Natural killer cell (primary cell): ENCODE measurements at regions not wholly inside any gene's neighbourhood (a gene's known extent, or its start where the extent isn't known, plus 50 kb on each side); places are given as distances from the start of the nearest gene placed in this dataset.
"Not testable (repeated sequence)": the region's sequence is repeated elsewhere in the genome, so short reads cannot be mapped to it uniquely, and the experiment has no call there.

Experiments used
- ATAC-seq, 3 donors: fragments of 150-1000 bp in 2 of 3; fragments of 200-7000 bp in 1 of 3; cut with Tn5 transposase; 1 replicate in 1 of 3; 2 replicates in 2 of 3; pipeline ENCODE4 v1.10.0; 2021; ENCODE audit warnings: mild to moderate bottlenecking in 2 of 3, moderate library complexity in 2 of 3
- DNase-seq, 2 donors: peaks; one replicate each; pipeline versions ENCODE4 v3.0.0 to v3.0.0-alpha.2; 2013 to 2021; ENCODE audit warnings: mixed read lengths in 1 of 2
- H3K27ac ChIP-seq: one replicate; pipeline ENCODE4 v1.5.1; 2013; ENCODE audit warnings: mild to moderate bottlenecking, low read length
- H3K27me3 ChIP-seq: one replicate; pipeline ENCODE4 v1.6.1; 2013; ENCODE audit warnings: low read length; ENCODE audit not compliant: control insufficient read depth, insufficient read depth
- H3K36me3 ChIP-seq: one replicate; pipeline ENCODE4 v1.6.1; 2013; ENCODE audit warnings: low read length; ENCODE audit not compliant: control insufficient read depth, insufficient read depth
- H3K4me1 ChIP-seq: one replicate; pipeline ENCODE4 v1.6.1; 2013; ENCODE audit warnings: low read length; ENCODE audit not compliant: control insufficient read depth, insufficient read depth
- H3K4me3 ChIP-seq: one replicate; pipeline ENCODE4 v1.5.1; 2013; ENCODE audit warnings: low read length
- H3K9me3 ChIP-seq: one replicate; pipeline ENCODE4 v1.6.1; 2013; ENCODE audit warnings: low read length; ENCODE audit not compliant: control insufficient read depth, insufficient read depth
- H3K27ac Mint-ChIP-seq, 2 donors: one replicate each; pipeline ENCODE4 v1.8.0; 2022; ENCODE audit warnings: mild to moderate bottlenecking in 2 of 2, mixed read lengths in 2 of 2, moderate library complexity in 1 of 2
- H3K27me3 Mint-ChIP-seq, 2 donors: one replicate each; pipeline ENCODE4 v1.8.0; 2022; ENCODE audit warnings: low read depth in 2 of 2, mixed read lengths in 2 of 2
- H3K36me3 Mint-ChIP-seq: one replicate; pipeline ENCODE4 v1.8.0; 2022; ENCODE audit warnings: mixed read lengths
- H3K4me1 Mint-ChIP-seq, 2 donors: one replicate each; pipeline ENCODE4 v1.8.0; 2022; ENCODE audit warnings: mixed read lengths in 2 of 2
- H3K4me3 Mint-ChIP-seq: one replicate; pipeline ENCODE4 v1.8.0; 2022; ENCODE audit warnings: mild to moderate bottlenecking, moderate library complexity, mixed read lengths
- H3K9me3 Mint-ChIP-seq, 2 donors: one replicate each; pipeline ENCODE4 v1.8.0; 2022; ENCODE audit warnings: mixed read lengths in 2 of 2
- WGBS: methylation state at CpG from one replicate; pipeline ENCODE4 v1.1.7; 2013; ENCODE audit warnings: missing lambda C conversion rate; ENCODE audit not compliant: insufficient coverage; 5-methylcytosine and 5-hydroxymethylcytosine counted together
- intact Hi-C: fragments of 100-400 bp; cut with micrococcal nuclease; formaldehyde crosslinking; loops from one replicate; pipeline ENCODE4 v1.14.2; 2022
- TF ChIP-seq, protein P1 (sequence below): fragments of 200-600 bp; IDR thresholded peaks from one replicate; pipeline ENCODE4 v1.8.0; 2022; ENCODE audit warnings: antibody characterized with exemption

DNA sequence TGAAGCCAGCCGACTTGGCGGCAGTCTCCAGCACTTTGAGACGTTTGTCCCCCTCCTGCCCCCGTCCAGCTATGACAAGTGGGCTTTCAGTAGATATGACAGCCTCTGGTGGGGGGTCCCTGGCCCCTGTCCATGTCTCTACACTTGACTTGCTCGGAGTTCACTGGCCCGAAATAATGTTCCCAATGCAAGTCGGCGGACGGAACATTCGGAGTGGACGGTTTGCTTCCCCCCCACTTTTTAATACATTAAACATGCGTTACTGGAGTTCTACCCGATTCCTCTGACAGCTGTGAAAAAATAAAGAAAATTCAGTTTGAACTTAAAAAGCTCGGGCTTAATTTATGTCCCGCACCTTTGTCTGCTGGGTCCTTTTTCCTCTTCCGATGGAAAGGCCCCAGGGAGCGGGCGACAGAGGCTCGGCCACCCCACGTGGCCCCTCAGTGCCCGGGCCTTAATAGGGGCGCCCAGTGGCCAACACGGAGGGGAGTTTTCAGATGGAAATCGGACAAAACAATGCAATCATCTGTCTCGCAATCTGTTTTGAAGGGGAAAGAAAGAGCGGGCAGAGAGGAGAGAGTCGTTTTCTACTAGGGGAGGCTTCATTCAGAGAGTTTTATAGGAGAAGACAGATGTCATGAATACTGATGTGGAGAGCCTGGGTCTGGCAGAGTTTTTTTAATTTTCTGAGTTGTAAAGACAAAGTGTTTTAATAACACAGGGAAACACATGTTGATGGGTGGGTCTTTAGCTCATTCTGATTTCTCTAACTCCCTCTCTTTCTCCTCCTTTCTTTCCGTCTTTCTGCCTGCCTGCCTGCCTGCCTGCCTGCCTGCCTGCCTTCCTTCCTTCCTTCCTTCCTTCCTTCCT lies 50.2 kb downstream of the SMIM38 start:
- Mint-ChIP-seq H3K27ac (no peak overlapping the region), H3K4me3 (no peak overlapping the region), H3K9me3 (no peaks in the 10 kb centered on the region), H3K36me3 (no peaks in the 10 kb centered on the region), H3K4me1 (no peaks in the 10 kb centered on the region), H3K27me3 (peaks cover 5 to 7% of the 10 kb centered on the region in 2 donors)
- Histone ChIP-seq H3K36me3 (no peaks in the 10 kb centered on the region), H3K4me1 (no peaks in the 10 kb centered on the region), H3K4me3 (no peak overlapping the region), H3K9me3 (no peaks in the 10 kb centered on the region), H3K27me3 (no peaks in the 10 kb centered on the region), H3K27ac (no peak overlapping the region)
- ATAC-seq (no peak), DNase-seq (no peak)
- TF ChIP-seq, protein P1, sequence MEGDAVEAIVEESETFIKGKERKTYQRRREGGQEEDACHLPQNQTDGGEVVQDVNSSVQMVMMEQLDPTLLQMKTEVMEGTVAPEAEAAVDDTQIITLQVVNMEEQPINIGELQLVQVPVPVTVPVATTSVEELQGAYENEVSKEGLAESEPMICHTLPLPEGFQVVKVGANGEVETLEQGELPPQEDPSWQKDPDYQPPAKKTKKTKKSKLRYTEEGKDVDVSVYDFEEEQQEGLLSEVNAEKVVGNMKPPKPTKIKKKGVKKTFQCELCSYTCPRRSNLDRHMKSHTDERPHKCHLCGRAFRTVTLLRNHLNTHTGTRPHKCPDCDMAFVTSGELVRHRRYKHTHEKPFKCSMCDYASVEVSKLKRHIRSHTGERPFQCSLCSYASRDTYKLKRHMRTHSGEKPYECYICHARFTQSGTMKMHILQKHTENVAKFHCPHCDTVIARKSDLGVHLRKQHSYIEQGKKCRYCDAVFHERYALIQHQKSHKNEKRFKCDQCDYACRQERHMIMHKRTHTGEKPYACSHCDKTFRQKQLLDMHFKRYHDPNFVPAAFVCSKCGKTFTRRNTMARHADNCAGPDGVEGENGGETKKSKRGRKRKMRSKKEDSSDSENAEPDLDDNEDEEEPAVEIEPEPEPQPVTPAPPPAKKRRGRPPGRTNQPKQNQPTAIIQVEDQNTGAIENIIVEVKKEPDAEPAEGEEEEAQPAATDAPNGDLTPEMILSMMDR, result no peak
- 90% methylated on average over 28 of the region's 28 CpGs for WGBS
- intact Hi-C loops, result no loop called here

DNA sequence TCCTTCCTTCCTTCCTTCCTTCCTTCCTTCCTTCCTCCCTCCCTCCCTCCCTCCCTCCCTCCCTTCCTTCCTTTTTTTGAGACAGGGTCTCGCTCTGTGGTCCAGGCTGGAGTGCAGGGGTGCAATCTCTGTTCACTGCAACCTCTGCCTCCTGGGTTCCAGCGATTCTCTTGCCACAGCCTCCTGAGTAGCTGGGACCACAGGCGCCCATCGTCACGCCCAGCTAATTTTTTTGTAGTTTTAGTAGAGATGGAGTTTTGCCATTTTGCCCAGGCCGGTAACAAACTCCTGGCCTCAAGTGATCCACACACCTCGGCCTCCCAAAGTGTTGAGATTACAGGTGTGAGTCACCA lies 50.9 kb downstream of the SMIM38 start:
- DNase-seq, H3K4me3 Mint-ChIP-seq, intact Hi-C loops, H3K27ac ChIP-seq, ATAC-seq, H3K4me3 ChIP-seq, H3K27ac Mint-ChIP-seq, H3K4me1 ChIP-seq, H3K36me3 ChIP-seq, H3K36me3 Mint-ChIP-seq, H3K27me3 ChIP-seq, H3K27me3 Mint-ChIP-seq, H3K4me1 Mint-ChIP-seq, H3K9me3 ChIP-seq, H3K9me3 Mint-ChIP-seq: not testable (repeated sequence)
- 72% methylated on average over 7 of the region's 7 CpGs for WGBS

DNA sequence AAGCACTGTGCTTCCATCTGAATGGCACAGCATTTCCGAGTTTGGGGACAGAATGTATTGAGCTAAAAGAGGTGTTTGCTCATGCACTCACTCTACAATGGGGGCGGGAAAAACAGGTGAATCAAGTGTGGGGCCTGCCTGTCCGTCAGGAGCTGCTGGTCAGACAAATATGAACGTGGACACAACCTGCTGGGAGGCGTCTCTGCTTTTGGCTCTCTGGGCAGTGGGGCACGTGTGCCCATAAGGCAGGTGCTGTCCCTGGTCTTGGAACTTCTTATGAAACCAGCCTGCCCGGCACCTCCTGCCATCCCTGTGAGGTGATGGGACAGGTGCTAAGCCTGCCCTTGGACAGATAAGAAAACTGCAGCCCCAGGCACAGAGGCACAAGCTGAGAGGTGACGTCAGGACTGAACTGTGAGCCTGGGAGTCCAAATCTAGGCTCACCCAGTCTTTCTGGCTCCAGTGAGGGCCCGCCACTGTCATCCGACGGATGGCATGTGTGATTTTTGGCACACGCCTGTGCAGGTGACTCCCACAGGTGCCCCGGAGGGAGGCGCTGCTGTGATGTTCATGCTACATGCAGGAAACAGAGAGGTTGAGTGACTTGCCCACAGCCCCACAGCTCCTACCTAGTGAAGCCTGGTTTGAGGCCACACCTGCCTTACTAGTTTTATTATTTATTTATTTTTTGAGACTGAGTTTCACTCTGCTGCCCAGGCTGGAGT lies 51.6 kb downstream of the SMIM38 start:
- no peak overlapping the region for H3K4me3 Mint-ChIP-seq
- no peak overlapping the region for H3K27ac ChIP-seq
- intact Hi-C loops, result no loop called here
- H3K9me3 ChIP-seq, result no peaks in the 10 kb centered on the region
- no peak overlapping the region for H3K27ac Mint-ChIP-seq
- no peaks in the 10 kb centered on the region for H3K4me1 ChIP-seq
- H3K27me3 ChIP-seq, result no peaks in the 10 kb centered on the region
- ATAC-seq (no peak), DNase-seq (no peak)
- H3K36me3 Mint-ChIP-seq, result no peaks in the 10 kb centered on the region
- no peaks in the 10 kb centered on the region for H3K36me3 ChIP-seq
- 88% methylated on average over 14 of the region's 14 CpGs for WGBS
- TF ChIP-seq, protein P1, result no peak
- no peaks in the 10 kb centered on the region for H3K4me1 Mint-ChIP-seq
- H3K9me3 Mint-ChIP-seq, result no peaks in the 10 kb centered on the region
- H3K4me3 ChIP-seq, result no peak overlapping the region
- H3K27me3 Mint-ChIP-seq, result peaks cover 5 to 10% of the 10 kb centered on the region in 2 donors

DNA sequence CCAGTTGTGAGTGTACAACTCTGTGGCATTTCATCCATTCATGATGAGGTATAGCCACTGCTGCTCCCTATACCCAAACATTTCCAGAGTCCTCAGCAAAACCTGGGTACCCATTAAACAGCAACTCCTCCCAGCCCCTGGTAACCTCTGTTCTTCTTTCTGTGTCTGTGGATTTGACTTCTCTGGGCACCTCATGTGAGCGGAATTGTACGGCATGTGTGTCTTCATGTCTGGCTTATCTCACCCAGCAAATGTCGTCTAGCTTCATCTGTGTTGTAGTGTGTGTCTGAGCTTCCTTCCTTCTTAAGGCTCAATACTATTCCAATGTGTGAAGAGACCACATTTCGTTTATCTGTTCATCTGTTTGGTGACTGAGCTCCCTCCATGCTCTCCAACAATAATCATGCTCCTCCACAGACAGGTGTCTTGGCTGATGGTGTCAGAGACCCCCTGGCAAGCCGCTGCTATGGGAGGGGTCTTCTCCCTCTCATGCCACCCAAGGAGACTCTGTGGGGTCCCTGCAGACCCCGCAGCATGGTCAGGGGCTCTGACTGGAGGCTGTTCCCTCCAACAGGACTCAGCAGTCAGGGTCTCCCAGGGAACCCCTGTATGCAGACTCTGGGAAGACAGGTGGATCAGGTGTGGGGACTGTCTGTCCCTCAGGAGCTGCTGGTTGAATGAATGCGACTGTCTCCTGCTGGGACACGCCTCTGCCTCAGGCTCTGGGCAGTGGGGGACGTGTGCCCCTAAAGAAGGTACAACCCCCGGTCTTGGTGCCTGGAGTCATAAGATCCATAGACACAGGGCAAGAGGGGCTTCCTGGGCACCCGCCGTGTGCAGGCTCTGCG lies 52.7 kb downstream of the SMIM38 start:
- intact Hi-C loops, result no loop called here
- Histone ChIP-seq H3K27ac (no peak overlapping the region), H3K27me3 (no peaks in the 10 kb centered on the region), H3K4me3 (no peak overlapping the region), H3K36me3 (no peaks in the 10 kb centered on the region), H3K9me3 (no peaks in the 10 kb centered on the region), H3K4me1 (no peaks in the 10 kb centered on the region)
- WGBS, result 92% methylated on average over 13 of the region's 13 CpGs
- Mint-ChIP-seq H3K36me3 (no peaks in the 10 kb centered on the region), H3K4me3 (no peak overlapping the region), H3K9me3 (no peaks in the 10 kb centered on the region), H3K27ac (no peak overlapping the region), H3K27me3 (peaks cover 15 to 21% of the 10 kb centered on the region in 2 donors), H3K4me1 (no peaks in the 10 kb centered on the region)
- TF ChIP-seq, protein P1, result no peak
- DNase-seq, result no peak
- ATAC-seq, result no peak
